NCI-H128 (cell line): ENCODE measurements at regions not wholly inside any gene's neighbourhood (a gene's known extent, or its start where the extent isn't known, plus 50 kb on each side); places are given as distances from the start of the nearest gene placed in this dataset.

Experiments used
- DNase-seq: peaks from one replicate; lab custom pipeline; 2025; ENCODE audit not compliant: unreplicated experiment; lab: John Stamatoyannopoulos, UW

DNA sequence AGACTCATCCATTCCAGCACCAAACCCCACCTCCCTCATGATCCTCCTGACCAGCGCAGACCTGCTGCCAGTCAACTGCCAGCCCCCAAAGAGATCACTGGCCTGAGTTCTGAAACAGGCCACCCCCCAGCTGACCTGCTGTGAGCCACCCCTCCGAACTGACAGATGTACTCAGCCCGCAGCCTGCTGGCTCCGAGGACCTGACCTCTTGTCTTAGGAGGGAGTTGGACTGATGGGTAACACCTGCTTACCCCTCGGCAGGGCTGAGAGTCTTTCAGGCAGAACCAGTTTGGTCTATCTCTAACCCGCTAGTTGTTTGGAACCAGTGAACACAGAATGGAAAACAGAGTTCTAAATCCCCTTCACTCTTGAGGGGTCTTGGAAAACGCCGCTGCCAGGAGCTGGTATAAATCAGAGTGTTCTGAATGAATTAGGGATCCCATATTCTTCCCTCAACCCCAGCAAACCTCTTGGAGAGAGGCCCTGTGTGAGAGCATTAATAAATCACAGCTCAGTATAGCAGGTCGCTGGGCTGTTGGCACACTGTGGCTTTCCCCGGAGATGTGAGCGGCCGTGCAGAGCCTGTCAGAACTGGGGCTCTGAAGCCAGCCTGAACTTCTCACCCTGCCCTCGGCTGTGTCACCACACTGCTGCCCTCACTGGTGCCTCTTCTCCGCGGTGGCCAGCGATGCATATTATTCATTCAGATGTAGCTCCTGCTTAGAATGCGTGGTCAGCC lies 165.1 kb upstream of the NCAM1 start:
- no peak for DNase-seq

GRCh38 chr11:112797092-112797491 lies 164.1 kb upstream of the NCAM1 start:
- no peak for DNase-seq

GRCh38 chr11:112797648-112798293 lies 163.4 kb upstream of the NCAM1 start:
- DNase-seq, result no peak

DNA sequence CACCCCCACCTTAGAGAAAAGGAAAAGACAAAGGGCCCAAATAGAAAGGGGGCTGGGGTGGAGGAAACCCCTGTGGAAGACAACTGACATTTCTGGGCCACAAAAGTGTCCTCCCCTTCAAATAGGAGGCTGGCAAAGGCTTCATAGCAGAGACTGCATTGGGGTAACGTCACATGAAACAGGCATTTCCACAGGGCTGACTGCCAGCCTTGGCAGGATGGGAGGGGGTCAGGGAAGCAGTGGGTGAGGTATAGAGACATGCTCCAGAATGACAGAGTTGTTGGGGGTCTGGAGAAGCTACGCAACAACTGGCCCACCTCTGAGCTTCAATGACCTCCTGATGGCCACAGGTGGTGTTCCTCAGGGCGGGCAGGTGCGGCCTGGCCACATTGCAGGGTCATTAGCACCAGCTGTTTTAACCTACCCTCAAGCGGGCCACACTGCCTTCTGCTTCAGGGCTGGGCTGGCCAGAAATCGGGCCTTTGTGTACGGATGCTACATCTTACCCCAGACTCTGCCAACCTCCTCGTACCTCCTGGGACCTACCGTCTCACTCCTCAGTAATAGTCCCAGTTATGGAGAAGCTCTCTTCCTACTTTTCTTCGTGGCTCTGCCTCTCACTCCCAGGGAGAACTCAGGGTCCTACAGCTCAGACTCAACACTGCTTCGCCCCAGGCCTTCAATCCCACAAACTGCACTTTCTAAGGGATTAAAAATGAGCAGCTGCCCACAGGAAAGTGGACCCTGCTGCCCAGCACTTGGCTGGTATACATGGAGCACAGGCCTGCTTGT lies 160.0 kb upstream of the NCAM1 start:
- no peak for DNase-seq

DNA sequence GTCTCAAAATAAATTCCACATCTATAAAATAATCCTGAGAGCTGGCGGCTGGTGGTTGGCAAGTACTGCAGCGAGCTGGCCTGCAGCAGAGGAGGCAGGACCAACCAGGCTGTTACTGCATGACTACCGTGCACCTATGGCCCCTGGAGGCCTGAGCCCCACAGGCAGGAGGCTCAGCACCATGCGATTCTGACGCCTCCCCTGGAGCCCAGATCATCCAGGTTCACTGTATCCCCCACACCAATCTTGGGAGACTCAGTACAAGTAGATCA lies 159.5 kb upstream of the NCAM1 start:
- no peak for DNase-seq

DNA sequence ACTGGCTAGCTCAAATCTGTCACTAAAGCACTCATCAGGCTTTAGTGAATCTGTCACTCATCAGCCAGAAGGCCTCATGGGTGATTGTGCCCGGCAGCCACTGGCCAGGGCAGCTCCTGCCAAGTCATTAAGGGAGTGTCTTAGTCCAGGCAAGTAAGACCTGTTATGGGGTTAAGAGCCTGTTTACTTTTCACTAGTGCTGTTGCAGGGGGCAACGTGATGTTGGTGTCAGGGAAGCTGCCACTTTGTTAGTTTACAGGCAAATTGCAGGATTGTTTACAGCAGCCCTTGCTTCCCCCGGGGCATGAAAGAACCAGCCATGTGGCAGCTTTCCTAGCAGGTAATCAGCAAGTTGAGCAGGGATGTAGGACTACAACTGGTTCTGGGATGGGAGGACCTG lies 155.6 kb upstream of the NCAM1 start:
- DNase-seq, result no peak

DNA sequence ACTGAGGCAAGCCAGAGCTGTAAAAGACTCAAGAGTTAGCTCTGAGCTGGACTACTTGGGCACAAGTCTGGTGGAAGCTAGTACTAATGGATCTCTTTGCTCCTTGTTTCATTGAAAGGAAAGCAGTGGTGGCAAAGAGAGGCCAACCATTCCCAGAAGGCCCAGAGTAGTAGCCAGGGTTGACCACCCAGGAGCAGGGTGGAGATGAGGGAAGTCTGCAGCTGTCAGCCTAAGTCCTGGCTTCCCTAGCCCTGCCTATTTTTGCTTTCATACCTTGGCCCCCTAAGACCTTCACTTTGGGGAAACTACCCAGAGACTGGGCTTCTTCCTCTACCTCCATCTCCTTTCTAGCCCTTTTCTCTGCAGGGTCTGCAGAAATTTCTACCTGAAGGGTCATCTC lies 155.0 kb upstream of the NCAM1 start:
- no peak for DNase-seq

- no peak for DNase-seq
Observed at GRCh38 chr11:112806876-112807275, 154.3 kb upstream of the NCAM1 start.

DNA sequence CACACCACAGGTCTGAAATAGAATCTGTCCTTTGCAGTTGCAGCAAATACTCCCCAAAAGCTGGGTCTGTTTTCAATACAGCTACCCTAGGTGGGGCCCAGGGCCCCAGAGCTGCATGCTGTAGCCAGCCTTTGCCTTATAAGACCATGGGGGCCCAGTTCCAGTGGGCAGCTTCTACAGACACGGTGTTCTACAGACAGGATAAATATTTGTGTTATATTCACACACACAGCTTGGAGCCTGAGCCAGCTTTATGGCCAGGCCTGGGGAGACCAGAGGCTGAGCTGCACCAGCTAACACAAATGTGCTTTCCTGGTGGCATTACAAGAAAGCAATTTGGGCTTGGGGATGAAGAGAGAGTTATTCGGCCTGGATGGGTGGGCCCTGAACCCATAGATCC lies 151.8 kb upstream of the NCAM1 start:
- no peak for DNase-seq

GRCh38 chr11:112810951-112811350 lies 150.3 kb upstream of the NCAM1 start:
- no peak for DNase-seq

DNA sequence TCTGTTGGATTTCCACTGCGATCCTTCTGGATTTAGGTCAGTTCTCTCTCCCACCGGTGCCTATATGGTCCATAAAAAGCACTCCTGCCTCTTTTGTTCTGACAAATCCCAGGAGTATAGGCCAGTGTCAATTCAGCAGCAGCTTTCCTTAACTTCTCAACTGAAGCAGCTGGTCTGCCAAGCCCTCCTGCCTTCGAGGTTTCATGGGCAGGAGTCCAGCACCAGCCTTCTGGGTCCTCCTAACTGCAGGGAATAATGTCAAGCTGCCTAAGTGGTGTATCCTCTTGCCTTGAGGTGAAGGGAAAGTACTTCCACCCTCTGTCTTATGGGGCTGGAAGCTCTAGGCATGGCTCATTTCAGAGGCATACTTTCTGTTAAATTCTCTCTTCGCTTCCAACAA lies 149.4 kb upstream of the NCAM1 start:
- DNase-seq, result no peak

- DNase-seq, result no peak
Observed at GRCh38 chr11:112812729-112813128, 148.5 kb upstream of the NCAM1 start.

DNA sequence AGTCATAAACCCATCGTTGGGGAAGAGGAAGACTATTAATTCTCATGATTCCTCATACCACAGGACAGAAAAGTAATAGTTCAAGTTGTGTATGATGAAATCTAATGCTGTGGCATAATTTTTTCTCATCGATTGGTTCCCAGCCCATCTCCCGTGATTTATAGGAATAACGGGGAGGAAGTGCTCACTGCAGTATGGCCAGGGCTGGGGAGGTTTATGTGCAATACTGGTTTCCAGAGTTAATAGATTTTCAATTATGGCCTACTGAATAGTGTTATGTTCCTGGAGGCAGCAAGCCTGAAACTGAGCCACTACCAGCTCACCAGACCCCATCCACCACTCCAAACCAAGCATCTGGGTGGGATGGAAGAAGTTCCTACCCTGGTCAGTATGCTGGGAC lies 147.1 kb upstream of the NCAM1 start:
- no peak for DNase-seq

DNA sequence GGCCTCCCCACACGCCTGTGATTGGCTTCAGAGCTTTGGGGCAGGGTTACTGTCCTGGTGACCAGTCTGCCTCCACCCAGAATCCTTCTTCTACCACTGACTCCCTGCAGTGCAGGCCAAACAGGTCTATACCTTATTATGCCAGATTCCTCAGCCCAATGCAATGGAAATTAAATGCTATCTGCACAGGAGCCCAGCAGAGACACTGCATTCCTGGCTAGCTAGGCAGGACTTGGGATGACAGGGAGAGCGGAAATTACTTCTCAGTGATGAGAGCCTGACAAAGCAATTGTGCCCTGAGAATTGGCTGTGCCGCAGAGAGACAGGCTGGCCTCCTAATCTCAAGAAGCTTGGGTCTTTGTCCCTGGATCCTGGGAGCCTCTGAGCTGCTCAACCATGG lies 143.8 kb upstream of the NCAM1 start:
- no peak for DNase-seq

DNA sequence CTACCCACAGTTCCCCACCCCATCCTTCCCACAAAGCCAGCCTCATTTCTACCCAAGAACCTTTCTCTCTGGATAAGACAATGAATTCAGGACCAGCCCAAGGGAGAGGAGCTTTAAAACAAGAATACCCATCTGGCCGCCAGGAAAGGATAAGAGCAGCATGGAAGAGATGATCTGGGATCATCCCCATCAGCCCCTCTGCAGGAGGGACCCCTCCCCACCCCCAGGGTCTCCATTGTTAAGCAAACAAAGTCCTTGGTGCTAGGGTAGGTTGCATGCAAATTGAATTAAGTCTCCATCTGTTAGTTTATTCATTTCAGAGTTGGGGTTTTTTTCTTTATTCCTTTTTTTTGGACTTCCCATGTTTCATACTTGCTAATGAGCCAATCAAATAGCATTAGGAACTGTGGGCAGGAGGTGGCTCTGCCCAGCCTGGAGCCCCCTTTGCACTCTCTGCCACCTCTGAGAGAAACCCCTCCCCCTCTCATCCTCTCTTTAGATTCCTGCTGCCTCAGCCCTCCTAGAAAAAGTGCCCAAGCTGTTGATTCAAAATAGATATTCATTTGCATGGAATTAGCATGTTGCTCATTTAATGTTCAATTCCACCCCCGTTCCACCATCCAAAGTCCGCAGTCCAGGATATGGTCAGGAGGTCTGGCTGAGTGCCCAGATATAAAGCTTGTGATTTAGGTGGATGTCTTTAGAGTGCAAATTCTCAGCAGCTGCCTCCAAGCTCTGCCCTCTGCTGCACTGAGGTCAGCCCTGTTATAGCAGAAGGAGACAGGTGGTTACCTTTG lies 138.5 kb upstream of the NCAM1 start:
- no peak for DNase-seq

- DNase-seq, result no peak
Observed at GRCh38 chr11:112826026-112826425, 135.2 kb upstream of the NCAM1 start.

DNA sequence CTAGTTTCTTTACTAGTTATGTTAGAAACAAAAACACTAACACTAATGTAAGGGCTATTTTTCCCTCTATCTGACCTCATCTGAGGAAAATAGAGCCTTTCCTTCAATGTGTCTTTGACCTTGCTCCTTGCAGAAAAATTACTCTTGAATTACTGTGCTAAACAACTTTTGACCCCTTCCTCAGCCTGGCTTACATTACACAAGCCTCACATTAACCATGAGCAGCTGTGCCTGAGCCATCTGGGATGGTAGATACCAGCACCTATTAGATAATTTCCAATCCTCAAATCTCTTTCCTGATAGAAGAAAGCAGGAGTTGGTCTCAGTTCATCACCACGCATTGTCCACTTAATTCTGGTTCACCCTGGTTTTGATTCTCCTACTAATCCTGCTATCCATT lies 134.4 kb upstream of the NCAM1 start:
- no peak for DNase-seq

DNA sequence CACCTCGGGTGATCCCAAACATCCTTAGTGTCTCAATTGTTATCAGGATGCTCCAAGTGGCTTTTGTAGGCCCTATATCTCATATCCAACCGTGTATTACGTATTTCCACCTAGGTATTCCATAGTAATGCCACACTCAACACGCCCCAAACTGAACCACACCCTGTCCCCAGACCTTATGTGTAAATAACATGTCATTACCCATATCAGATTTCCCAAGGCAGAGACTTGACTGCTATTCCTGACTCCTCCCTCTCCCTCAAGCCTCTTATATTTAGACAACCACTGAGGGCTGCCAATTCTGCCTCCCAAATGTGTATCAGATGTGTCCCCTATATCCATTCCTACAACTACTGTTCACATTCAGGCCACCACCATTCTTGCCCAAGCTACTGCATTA lies 132.8 kb upstream of the NCAM1 start:
- DNase-seq, result no peak

DNA sequence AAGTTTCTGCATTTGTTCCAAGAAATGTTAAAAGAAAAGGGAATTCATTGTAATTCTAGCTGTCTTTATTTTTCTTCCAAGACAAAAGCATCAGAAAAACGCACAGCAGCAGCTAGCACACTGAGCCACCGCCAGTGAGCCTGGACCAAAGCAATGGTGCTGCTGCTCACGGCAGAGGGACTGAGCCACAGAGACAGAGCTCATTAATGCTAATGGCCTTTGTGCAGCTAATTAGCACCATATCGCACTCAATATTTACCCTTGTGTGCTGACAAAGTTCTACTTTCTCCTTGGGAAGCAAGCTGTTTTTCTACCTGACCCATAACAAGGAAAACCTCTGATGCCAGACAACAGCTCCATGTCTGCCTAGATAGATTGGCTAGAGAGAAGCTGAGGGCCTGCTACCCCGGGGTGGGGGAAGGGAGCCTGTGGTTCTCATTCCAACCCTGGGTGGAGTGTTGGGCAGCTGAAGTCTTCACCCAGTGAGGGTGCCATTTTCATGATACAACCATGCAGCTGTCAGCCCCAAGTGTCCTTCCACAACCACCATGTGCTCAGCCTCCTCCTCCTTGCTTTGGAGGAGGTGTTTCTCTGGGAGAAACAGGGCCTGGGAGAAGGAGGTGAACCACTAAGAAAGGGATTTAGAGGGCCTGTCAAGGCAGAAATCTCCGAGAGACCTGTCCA lies 131.1 kb upstream of the NCAM1 start:
- no peak for DNase-seq

DNA sequence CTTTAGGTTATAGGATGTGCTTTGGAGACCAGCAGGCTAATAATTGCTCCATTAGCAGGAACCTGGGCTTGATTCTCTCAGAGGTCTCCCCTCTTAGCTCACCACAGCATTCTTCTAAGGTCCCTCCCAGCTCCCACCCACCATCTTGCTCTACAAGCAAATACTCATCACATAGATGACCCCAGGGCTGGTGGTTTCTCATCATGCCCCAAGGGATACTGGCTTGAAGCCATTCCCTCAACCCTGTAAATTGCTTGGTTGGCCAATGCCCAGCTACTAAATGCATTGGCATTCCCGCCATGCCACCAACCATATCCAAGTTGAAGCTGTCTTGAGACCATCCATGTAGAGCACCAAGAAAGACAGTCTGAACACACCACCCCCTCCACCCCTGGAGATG lies 130.2 kb upstream of the NCAM1 start:
- no peak for DNase-seq
